Endothelial cell of umbilical vein (primary cell): ENCODE measurements at regions not wholly inside any gene's neighbourhood (a gene's known extent, or its start where the extent isn't known, plus 50 kb on each side); places are given as distances from the start of the nearest gene placed in this dataset.

Experiments
- BruUV-seq: library from RNA; stranded (reverse); fragments of 400-500 nt; replicated peaks from 2 replicates; lab custom pipeline; 2021; lab: Mats Ljungman, UMichigan
- CTCF ChIA-PET: fragments of 300-600, 350-600 bp; sonication (Branson Sonifier 250); formaldehyde crosslinking; loops from one replicate; lab custom pipeline; 2021; ENCODE audit warnings: antibody characterized with exemption, inconsistent platforms; lab: Charles Lee
- POLR2A ChIA-PET: fragments of 300-600, 350-600 bp; sonication (Branson Sonifier 250); formaldehyde crosslinking; loops from one replicate; lab custom pipeline; 2021; ENCODE audit warnings: antibody characterized with exemption, inconsistent platforms; lab: Charles Lee
- DNase-seq: peaks from one replicate; pipeline ENCODE4 v3.0.0-alpha.2; 2011; ENCODE audit warnings: low read depth, low spot score
- FAIRE-seq: peaks from 2 replicates; lab custom pipeline; 2011; peaks lifted over from hg19 to GRCh38; lab: Jason Lieb, UNC
- H2AFZ ChIP-seq: 2 replicates; pipeline ENCODE4 v1.6.0; 2012; ENCODE audit warnings: low read depth, low read length, control low read depth, inconsistent platforms
- H3K27ac ChIP-seq: 2 replicates; pipeline ENCODE4 v1.5.1; 2011; ENCODE audit warnings: low read depth, mild to moderate bottlenecking, control low read depth, low read length, moderate library complexity; ENCODE audit not compliant: insufficient read depth
- H3K27me3 ChIP-seq, 2 experiments: 2 replicates each; pipeline versions ENCODE4 v1.6.0 to v1.6.1; 2011; ENCODE audit warnings: low read length in 2 of 2, mixed read lengths in 1 of 2; ENCODE audit not compliant: control insufficient read depth in 2 of 2, insufficient read depth in 2 of 2
- H3K36me3 ChIP-seq, 2 experiments: 2 replicates in 1 of 2; 3 replicates in 1 of 2; pipeline ENCODE4 v1.5.1; 2011; ENCODE audit warnings: low read length in 2 of 2, mild to moderate bottlenecking in 1 of 2, moderate library complexity in 1 of 2; ENCODE audit not compliant: control insufficient read depth in 2 of 2, insufficient read depth in 2 of 2; ENCODE audit errors: extremely low read depth in 1 of 2
- H3K4me1 ChIP-seq: 3 replicates; pipeline ENCODE4 v1.5.1; 2011; ENCODE audit warnings: mild to moderate bottlenecking, low read length; ENCODE audit not compliant: control insufficient read depth, insufficient read depth; ENCODE audit errors: extremely low read depth
- H3K4me2 ChIP-seq: 2 replicates; pipeline ENCODE4 v1.6.1; 2011; ENCODE audit warnings: low read length, control low read depth, mixed read lengths; ENCODE audit not compliant: insufficient read depth
- H3K4me3 ChIP-seq, 3 experiments: fragments of 200-600 bp in 1 of 3; sonication (generic), shearing (Covaris generic) in 1 of 3; replicated peaks in 1 of 3; 2 replicates each; pipeline ENCODE4 v1.5.1; 2011 to 2016; ENCODE audit warnings: control low read depth in 3 of 3, low read length in 3 of 3, mild to moderate bottlenecking in 2 of 3, inconsistent platforms in 1 of 3, low read depth in 1 of 3, moderate library complexity in 1 of 3; ENCODE audit not compliant: insufficient read depth in 1 of 3
- H3K79me2 ChIP-seq: 2 replicates; pipeline ENCODE4 v1.6.0; 2012; ENCODE audit warnings: low read length, inconsistent platforms; ENCODE audit not compliant: control insufficient read depth, insufficient read depth
- H3K9ac ChIP-seq: replicated peaks from 2 replicates; pipeline ENCODE3; 2011; ENCODE audit warnings: low read length, control low read depth; ENCODE audit not compliant: insufficient read depth; ENCODE audit errors: extremely low read depth
- H3K9me1 ChIP-seq: replicated peaks from 3 replicates; pipeline ENCODE4 v1.6.0; 2011; ENCODE audit warnings: mild to moderate bottlenecking, low read length; ENCODE audit not compliant: control insufficient read depth, insufficient read depth; ENCODE audit errors: extremely low read depth
- H3K9me3 ChIP-seq: replicated peaks from 2 replicates; pipeline ENCODE4 v1.5.1; 2012; ENCODE audit warnings: low read length, inconsistent platforms; ENCODE audit not compliant: control insufficient read depth, insufficient read depth
- H4K20me1 ChIP-seq: replicated peaks from 2 replicates; pipeline ENCODE3; 2011; ENCODE audit warnings: mild to moderate bottlenecking, low read length; ENCODE audit not compliant: control insufficient read depth, insufficient read depth; ENCODE audit errors: extremely low read depth
- CTCF ChIP-seq, 2 donors: IDR thresholded peaks; 1 replicate in 1 of 2; 2 replicates in 1 of 2; pipeline ENCODE4 v1.5.1; 2011; ENCODE audit warnings: low read length in 2 of 2, mild to moderate bottlenecking in 2 of 2, moderate library complexity in 2 of 2, control low read depth in 1 of 2, inconsistent platforms in 1 of 2, low read depth in 1 of 2; ENCODE audit not compliant: insufficient read depth in 1 of 2; ENCODE audit errors: extremely low read depth in 1 of 2
- EZH2 ChIP-seq: IDR thresholded peaks from 2 replicates; pipeline ENCODE4 v1.6.1; 2012; ENCODE audit warnings: borderline replicate concordance, low read depth, mild to moderate bottlenecking, moderate library complexity, low read length, inconsistent platforms; ENCODE audit not compliant: severe bottlenecking
- FOS ChIP-seq: IDR thresholded peaks from 2 replicates; pipeline ENCODE4 v1.6.1; 2011; ENCODE audit warnings: mild to moderate bottlenecking, low read length, moderate library complexity, borderline replicate concordance; ENCODE audit not compliant: insufficient read depth
- GATA2 ChIP-seq: IDR thresholded peaks from 2 replicates; pipeline ENCODE4 v1.7.0; 2011; ENCODE audit warnings: low read depth, mild to moderate bottlenecking, moderate library complexity, mixed read lengths, low read length; ENCODE audit not compliant: insufficient read length, insufficient read depth
- JUN ChIP-seq: IDR thresholded peaks from 2 replicates; pipeline ENCODE4 v1.6.1; 2011; ENCODE audit warnings: borderline replicate concordance, low read depth; ENCODE audit not compliant: insufficient read length, insufficient read depth
- MAX ChIP-seq: IDR thresholded peaks from 2 replicates; pipeline ENCODE4 v1.6.1; 2011; ENCODE audit not compliant: insufficient read depth, insufficient read length
- MYC ChIP-seq: IDR thresholded peaks from one replicate; pipeline ENCODE4 v1.6.1; 2011; ENCODE audit warnings: mild to moderate bottlenecking, low read depth, low read length
- POLR2A ChIP-seq: IDR thresholded peaks from 2 replicates; pipeline ENCODE4 v1.6.1; 2012; ENCODE audit warnings: low read depth, mild to moderate bottlenecking, control low read depth, low read length
- POLR2AphosphoS5 ChIP-seq: IDR thresholded peaks from 2 replicates; pipeline ENCODE4 v1.6.1; 2012; ENCODE audit warnings: low read depth, mild to moderate bottlenecking, control low read depth, low read length, moderate library complexity; ENCODE audit not compliant: insufficient read depth
- dilution Hi-C: fragments of 300-500 bp; cut with MboI; formaldehyde crosslinking; loops from one replicate; pipeline ENCODE4 v1.15.0; 2019; ENCODE audit warnings: low sequenced_read_pairs; ENCODE audit not compliant: extremely low pct_ligation_motif_present
- intact Hi-C: fragments of 100-400 bp; cut with micrococcal nuclease; formaldehyde crosslinking; loops from one replicate; pipeline ENCODE4 v1.10.0; 2022

- no TSS peak for BruUV-seq
- CTCF ChIA-PET, result no interaction called here
- no peak overlapping the region for H3K4me2 ChIP-seq
- H4K20me1 ChIP-seq, result no peaks in the 10 kb centered on the region
- no peaks in the 10 kb centered on the region for H3K27me3 ChIP-seq
- POLR2A ChIA-PET, result no interaction called here
- no peaks in the 10 kb centered on the region for H3K36me3 ChIP-seq
- H3K4me1 ChIP-seq, result no peaks in the 10 kb centered on the region
- FAIRE-seq (no peak), DNase-seq (no peak)
- H3K4me3 ChIP-seq, result no peak overlapping the region
- dilution Hi-C loops, result no loop called here
- H2AFZ ChIP-seq, result no peak overlapping the region
- intact Hi-C loops, result no loop called here
- TF ChIP-seq EZH2, result no peak
- no peak for TF ChIP-seq FOS
- TF ChIP-seq MAX, result no peak
- TF ChIP-seq POLR2AphosphoS5, result no peak
- TF ChIP-seq MYC, result no peak
- no peaks in the 10 kb centered on the region for H3K79me2 ChIP-seq
- no peaks in the 10 kb centered on the region for H3K9me1 ChIP-seq
- H3K9me3 ChIP-seq, result peaks cover 8% of the 10 kb centered on the region
- H3K27ac ChIP-seq, result no peak overlapping the region
- no peak overlapping the region for H3K9ac ChIP-seq
Observed at GRCh38 chr9:90449213-90449925, 193.3 kb downstream of the DIRAS2 start.

GRCh38 chr9:90451804-90452203, 190.8 kb downstream of the DIRAS2 start:
- Histone ChIP-seq H2AFZ (no peak overlapping the region), H3K4me2 (no peak overlapping the region), H3K4me1 (no peaks in the 10 kb centered on the region), H3K4me3 (no peak overlapping the region), H3K79me2 (no peaks in the 10 kb centered on the region), H4K20me1 (no peaks in the 10 kb centered on the region), H3K9me3 (peaks cover 8% of the 10 kb centered on the region), H3K27me3 (no peaks in the 10 kb centered on the region), H3K9ac (no peak overlapping the region), H3K27ac (no peak overlapping the region), H3K9me1 (no peaks in the 10 kb centered on the region), H3K36me3 (no peaks in the 10 kb centered on the region)
- POLR2A ChIA-PET, result no interaction called here
- dilution Hi-C loops (no loop called here), intact Hi-C loops (no loop called here)
- TF ChIP-seq FOS (no peak), POLR2A (no peak), MYC (no peak), EZH2 (no peak), MAX (no peak), CTCF (IDR thresholded peaks at IDR 0.05; ENCODE audit: extremely low read depth in 1 of 2, insufficient read depth in 1 of 2, low read depth in 1 of 2, low read length in 2 of 2) (no peak), GATA2 (no peak), POLR2AphosphoS5 (no peak), JUN (no peak)
- no peak for FAIRE-seq
- no peak for DNase-seq
- no TSS peak for BruUV-seq
- CTCF ChIA-PET, result no interaction called here
